ENCODE measurements at regions not wholly inside any gene's neighbourhood (a gene's known extent, or its start where the extent isn't known, plus 50 kb on each side); places are given as distances from the start of the nearest gene placed in this dataset.

- DNase-seq (ENCODE audit: extremely low read depth in 1 of 4, low spot score in 3 of 4) (no peak), ATAC-seq (no peak), FAIRE-seq (no peak)
- Histone ChIP-seq H3K79me2 (ENCODE audit: control insufficient read depth, insufficient read depth, low read length) (no peaks in the 10 kb centered on the region), H3K27ac (ENCODE audit: extremely low read depth, low read depth, low read length) (no peak overlapping the region), H3K9me3 (replicated peaks; ENCODE audit: control insufficient read depth, insufficient read depth, low read depth, low read length) (peaks cover 3% of the 10 kb centered on the region), H3K36me3 (ENCODE audit: control insufficient read depth, insufficient read depth, low read length) (no peaks in the 10 kb centered on the region), H3K4me1 (replicated peaks in 1 of 2; ENCODE audit: control insufficient read depth in 2 of 2, insufficient read depth in 2 of 2, low read length in 2 of 2) (no peaks in the 10 kb centered on the region), H3K27me3 (ENCODE audit: control insufficient read depth in 2 of 2, insufficient read depth in 2 of 2, low read length in 2 of 2) (peaks cover 0 to 8% of the 10 kb centered on the region in 2 experiments; a peak in 1 of 5 replicates), H3K9ac (ENCODE audit: insufficient read depth in 1 of 2, low read depth in 2 of 2, low read length in 2 of 2) (no peak overlapping the region), H3K4me2 (ENCODE audit: insufficient read depth, low read length) (no peak overlapping the region), H3K9me1 (ENCODE audit: control insufficient read depth, insufficient read depth, low read length) (no peaks in the 10 kb centered on the region), H4K20me1 (replicated peaks; ENCODE audit: control insufficient read depth, insufficient read depth, low read length) (no peaks in the 10 kb centered on the region), H2AFZ (ENCODE audit: low read depth, low read length) (no peak overlapping the region), H3K4me3 (no peak overlapping the region)
- 13% methylated on average over 1 of the region's 1 CpG for WGBS (ENCODE audit: insufficient coverage, low coverage, missing lambda C conversion rate)
- POLR2A ChIA-PET, result no interaction called here
- in situ Hi-C loops (cut with MboI) (no loop called here), intact Hi-C loops (cut with micrococcal nuclease) (no loop called here)
- BruUV-seq (replicated peaks), result no TSS peak
- TF ChIP-seq GTF2B (IDR thresholded peaks at IDR 0.05; ENCODE audit: extremely low read depth, insufficient read length) (no peak), SRF (CRISPR knock-in tag; IDR thresholded peaks at IDR 0.05) (no peak), TAF9B (IDR thresholded peaks at IDR 0.05; ENCODE audit: partially characterized antibody) (no peak), ZFP91 (CRISPR knock-in tag; IDR thresholded peaks at IDR 0.05) (no peak), SRSF9 (IDR thresholded peaks at IDR 0.05; ENCODE audit: borderline replicate concordance, low read depth, low read length) (no peak), TCFL5 (CRISPR knock-in tag; conservative IDR thresholded peaks at IDR 0.05) (no peak), ZNF239 (CRISPR knock-in tag; IDR thresholded peaks at IDR 0.05) (no peak), JUND (IDR thresholded peaks at IDR 0.05; ENCODE audit: borderline replicate concordance, low read depth, low read length) (no peak), JUND (tag; IDR thresholded peaks at IDR 0.05; ENCODE audit: borderline replicate concordance, low read depth, low read length) (no peak), E2F4 (CRISPR knock-in tag; IDR thresholded peaks at IDR 0.05; ENCODE audit: low read depth) (no peak), KAT2B (IDR thresholded peaks at IDR 0.05; ENCODE audit: low read depth, low read length) (no peak)
- CTCF ChIA-PET (ENCODE audit: low intra/inter-chr PET ratio), result no interaction called here
Measured at GRCh38 chr4:4727536-4727935, 131.9 kb upstream of the MSX1 start.

All from K562 (cell line).